ENCODE measurements at regions not wholly inside any gene's neighbourhood (a gene's known extent, or its start where the extent isn't known, plus 50 kb on each side); places are given as distances from the start of the nearest gene placed in this dataset.

DNA sequence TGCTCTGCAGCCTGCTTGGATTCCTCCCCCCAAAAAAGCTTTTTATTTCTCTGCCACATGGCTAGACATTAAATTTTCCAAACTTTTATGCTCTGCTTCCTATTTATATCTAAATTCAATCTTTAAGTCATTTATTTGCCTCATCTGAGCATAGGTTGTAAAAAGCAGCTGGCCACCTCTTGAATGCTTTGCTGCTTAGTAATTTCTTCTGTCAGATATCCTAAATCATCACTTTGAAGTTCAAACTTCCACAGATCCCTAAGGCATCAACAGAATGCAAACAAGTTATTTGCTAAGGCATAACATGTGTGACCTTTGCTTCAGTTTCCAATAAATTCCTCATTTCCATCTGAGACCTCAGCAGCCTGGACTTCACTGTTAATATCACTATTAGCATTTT lies 209.6 kb downstream of the FSCB start:
- peak; percentile 51 for DNase-seq (ENCODE audit: low spot score)

DNA sequence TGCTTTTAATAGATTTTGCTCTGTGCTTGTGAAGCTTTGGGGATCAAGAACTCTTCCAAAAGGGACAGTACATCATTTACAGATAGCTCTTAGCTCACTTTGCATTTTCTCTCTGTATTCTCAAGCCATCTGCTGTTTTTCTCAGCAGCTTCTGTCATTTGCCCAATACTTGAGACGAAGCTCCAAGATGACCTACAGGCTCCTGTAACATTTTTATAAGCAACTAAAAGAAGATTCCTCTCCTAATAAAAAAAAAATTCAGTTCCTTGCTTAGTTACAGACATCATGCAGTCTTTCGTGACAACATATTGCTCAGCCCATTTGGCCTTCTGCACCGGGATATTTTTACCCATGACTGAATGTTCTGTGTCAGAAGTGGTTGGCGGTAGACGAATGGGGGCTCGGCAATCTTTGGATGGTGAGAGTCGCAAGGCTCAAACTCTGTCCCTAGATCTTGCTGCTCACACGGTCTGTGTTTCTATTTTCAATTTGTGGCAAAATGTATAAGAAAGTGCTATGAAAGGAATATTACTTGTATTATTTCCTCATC lies 215.6 kb downstream of the FSCB start:
- DNase-seq (ENCODE audit: low spot score): peak; percentile 84

DNA sequence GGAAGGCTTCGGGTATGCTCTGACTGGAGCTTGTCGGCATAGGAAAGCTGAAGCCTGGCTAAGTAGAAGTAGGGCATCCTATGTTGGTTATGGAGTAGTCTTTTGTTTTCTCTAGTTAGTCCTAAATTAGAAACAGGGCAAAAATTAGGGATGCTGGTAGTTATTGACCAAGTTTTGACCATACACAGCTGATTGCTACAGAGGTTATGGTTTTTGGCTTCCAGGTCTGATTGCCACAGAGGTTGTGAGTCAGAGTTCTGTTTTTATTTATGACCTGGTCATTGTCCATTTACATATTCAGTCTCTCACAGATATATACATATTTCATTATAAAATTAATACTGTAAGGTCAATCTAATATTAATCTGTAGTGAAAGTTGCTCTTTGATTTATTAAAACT lies 219.2 kb downstream of the FSCB start:
- DNase-seq (ENCODE audit: low spot score): no peak

DNA sequence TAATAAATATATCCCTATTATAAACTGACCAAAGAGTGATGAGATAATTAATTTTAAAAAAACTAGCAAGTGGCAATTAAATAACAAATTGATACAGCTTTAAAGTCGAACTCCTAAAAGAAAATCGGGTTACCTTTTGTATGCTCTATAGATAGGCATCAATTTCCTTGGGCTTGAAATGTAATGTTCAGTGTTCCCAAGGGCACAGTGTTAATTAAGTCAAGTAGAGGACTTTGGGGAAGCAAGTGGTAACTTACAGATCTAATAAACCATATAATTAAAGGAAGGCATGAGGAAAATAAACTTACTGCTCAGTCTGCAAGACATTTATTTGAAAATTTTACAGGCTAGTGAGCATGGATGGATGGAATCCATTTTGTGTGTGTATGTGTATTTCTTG lies 220.9 kb downstream of the FSCB start:
- DNase-seq (ENCODE audit: low spot score): no peak

DNA sequence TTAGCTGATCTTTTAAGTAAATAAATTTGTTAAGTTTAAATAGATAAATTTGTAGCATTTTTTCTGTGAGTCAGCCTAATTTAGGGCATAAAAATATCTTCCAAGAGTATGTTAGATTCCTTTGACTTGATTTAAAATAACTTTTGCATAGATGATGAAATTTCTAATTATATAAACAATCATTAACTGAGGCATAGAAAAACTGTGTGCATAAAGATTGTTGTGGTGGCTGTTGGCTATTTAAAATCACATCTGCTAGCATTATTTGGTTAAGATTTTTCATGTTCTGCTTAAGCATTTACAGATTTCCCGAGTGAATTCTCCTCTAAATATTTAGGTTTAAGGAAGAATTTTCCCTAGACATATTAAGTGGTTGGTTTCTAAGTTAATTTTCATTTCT lies 223.2 kb downstream of the FSCB start:
- no peak for DNase-seq (ENCODE audit: low spot score)

DNA sequence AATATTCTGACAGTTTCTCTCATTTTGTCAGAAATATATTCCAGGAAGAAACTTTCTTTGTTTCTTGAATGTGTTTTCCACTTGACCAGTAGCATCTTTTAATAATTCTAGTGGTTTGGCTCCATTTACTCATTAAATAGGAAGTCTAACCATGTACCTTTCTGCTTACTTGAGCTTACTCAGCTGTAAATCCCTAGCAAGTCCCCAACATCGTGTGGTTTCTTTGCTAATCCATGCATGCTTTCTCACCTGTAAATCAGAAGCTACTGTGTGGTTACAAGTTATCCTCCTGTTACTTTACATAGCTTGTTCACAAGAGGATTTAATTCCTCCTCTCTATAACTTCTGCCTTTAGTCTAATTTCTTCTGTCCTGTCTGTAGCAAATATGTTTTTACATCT lies 227.7 kb downstream of the FSCB start:
- DNase-seq (ENCODE audit: low spot score): no peak

DNA sequence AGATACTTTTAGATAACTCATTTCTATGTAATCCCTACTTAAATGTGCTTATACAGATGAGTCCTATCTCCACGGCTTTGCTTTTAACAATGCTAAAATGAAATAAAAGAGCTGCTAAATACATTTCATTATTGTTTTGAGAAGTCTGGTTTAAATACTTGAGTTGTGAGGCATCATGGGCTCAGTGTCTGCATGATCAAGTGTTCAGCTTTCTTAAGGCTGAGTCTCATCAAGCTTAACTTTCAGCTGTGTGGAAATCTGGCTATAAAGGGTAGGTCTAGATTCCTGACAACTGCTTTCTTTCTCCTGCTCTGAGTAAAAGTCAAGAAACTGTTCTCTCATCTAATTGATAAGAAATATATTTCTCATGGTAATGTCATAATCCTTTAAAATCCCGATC lies 235.4 kb downstream of the FSCB start:
- peak; percentile 97 for DNase-seq (ENCODE audit: low spot score)

DNA sequence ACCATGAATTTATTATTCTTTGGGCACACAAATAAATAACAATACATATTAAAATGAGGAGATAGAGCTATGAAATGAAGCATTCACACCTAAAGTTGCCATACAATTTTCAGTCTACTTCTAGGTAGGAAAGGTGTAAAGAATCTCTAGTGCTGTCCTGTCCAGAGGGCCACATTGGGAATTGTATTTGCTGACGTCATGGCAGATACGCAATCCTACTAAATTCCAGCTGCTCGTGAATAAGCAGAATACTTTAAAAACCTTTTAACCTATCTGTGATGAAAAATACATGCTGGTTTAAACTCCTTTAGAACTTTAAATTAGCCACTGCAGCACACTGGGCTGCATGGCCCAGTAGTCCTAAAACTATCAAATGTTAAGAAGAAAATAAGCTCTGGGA lies 236.1 kb downstream of the FSCB start:
- no peak for DNase-seq (ENCODE audit: low spot score)

DNA sequence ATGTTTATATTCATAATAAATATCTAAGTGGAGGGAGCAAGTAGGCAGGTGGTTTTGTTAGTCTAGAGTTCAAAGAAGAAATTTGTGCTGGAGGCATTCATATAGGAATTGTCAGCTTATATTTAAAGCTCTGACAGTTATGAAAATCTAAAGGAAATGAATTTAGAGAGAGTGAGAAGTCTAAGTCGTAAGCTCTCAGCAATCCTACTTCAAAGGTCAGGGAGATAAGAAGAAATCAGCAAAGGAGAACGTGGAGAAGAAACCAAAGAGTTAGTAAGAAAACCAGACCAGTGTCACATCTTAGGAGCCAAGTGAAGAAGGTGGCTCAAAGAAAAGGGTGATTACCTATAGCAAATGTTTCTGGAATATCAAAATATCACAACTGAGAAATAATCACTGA lies 241.8 kb downstream of the FSCB start:
- peak; percentile 82 for DNase-seq (ENCODE audit: low spot score)

DNA sequence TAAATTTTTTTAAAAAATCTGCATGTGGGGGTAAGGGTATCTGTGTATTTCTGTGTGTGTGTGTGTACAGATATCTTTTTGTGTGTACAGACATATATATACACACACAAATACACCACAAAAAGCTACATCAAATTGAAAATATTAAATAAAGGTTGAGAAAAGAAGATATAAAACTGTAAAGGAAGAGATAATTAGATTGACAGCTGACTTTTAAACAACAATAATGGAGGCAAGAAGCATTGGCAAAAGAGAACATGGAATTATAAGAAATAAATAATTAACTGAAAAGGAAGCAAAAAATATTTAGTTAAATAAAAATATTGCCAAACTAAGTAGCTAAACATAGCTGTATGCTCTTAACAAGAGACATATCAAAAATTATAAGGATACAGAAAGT lies 291.4 kb downstream of the FSCB start:
- no peak for DNase-seq (ENCODE audit: low spot score)

DNA sequence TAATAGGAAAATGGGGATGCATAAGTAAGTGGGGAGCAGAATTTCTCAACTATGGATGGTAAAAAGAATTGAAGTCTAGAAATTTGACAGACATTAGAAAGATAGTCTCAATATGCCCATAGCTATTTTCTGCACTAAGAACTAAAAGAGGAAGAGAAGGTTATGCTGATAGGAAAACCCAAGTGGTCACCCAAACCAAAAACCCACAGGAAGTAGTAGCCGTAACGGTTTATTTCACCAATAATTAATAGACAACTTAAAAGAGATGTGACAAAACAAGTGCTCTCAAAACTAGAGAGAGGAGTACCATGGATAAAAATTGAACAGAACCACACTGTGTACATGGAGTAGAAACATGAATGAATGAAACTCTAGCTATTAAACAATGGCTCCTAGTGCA lies 295.4 kb downstream of the FSCB start:
- no peak for DNase-seq (ENCODE audit: low spot score)

DNA sequence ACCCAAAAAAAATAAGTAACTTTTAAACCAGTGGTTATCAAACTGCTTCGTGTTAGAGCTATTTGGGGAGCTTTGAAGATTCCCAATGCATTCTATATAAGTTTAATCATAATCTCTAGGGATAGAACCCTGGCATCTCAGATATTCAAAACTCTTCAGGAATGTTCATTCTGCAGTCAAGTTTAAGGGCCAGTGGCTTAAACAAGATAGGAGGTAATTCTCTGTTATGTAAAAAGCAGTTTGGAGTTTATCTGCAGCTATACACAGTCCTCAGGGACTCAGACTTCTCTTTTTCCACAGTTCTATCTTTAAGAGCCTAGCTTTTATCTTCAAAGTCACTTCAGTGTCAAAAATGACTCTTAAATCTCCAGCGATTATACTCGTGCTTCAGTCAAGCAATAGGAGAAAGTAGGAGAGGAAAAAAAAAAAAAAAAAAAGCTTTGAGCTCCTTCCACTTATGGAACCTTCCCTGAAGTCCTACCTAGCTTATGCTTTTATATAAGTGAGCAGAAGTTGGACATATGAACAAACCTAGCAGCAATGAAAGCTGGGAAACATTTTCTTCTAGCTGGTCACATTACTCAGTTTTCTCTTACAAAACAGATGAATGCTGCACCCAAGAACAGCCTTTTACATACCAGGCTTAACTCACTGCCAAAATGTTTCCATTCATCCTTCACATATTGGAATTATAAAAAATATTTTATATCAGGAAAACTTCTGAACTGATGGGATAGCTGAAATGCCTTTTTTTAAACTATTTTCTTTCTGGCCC lies 302.8 kb downstream of the FSCB start:
- DNase-seq (ENCODE audit: low spot score): peak; percentile 94

DNA sequence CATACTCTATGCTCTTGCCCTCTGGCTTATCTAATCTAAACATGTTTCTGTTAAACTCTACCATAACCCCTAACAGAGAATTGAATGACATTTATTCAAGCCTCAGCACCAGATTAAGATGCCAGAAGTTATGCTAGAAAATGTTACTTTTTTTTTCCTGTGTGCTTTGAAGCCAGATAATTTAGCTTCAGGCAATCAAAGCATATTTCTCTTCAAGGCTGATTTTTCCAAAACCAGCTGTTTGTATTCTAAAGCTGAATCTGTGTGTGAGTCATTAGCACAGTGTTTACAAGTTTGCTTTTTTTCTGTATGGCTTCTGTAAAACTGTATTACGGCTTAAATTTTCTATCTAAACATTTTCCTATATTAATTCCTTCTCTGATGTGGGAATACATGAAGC lies 326.1 kb downstream of the FSCB start:
- peak; percentile 90 for DNase-seq (ENCODE audit: low spot score)

DNA sequence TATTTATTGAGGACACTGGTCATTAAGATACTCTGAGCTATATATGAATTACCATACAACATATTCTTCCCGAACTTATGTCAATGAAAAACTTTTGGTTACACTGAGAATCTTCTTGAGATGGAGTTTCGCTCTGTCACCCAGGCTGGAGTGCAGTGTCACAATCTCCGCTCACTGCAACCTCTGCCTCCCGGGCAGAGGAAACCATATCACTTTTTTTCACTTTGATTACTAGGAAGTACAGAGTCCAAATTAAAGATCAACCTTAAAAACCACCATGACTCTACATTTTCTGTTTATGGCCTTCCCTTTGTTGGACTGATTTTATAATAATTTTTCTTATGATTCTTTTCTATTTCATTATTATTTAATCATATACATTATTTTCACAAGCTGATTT lies 336.5 kb downstream of the FSCB start:
- DNase-seq (ENCODE audit: low spot score): no peak

DNA sequence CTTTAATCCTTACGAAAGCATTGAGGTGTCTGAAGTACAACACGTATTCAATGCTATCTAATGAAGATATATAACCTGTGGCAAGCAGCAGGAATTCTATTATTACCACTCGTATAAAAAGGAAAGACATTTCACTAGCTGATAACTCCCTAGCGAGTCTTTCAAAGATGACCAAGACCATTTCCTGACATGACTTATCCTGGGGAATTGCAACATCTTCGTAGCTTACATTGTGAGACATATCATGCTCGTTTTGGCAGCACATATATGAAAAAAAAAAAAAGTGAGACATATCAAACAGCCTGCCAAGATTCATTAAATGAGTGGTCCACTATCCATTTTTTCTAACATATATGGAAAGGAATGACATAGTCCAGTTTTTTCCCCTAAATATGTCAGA lies 337.0 kb downstream of the FSCB start:
- DNase-seq (ENCODE audit: low spot score): no peak

DNA sequence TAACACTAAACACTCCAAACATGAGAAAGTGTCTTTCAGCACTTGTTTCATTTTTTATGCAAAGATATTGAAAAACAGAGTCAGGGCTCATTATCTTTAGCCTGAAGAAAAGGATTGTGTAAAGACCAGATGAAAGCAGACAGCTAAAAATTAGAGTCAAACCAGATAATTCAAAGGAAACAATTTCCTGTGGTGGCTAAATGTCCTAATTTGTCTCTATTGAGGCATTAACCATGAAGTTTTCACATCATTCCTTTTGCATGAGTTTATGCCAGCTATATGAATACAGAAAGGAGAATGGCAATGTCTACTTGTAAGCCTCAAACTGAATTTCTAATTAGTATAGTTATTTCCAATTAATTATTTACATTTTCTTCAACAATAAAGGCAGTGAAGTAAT lies 338.5 kb downstream of the FSCB start:
- DNase-seq (ENCODE audit: low spot score): no peak

DNA sequence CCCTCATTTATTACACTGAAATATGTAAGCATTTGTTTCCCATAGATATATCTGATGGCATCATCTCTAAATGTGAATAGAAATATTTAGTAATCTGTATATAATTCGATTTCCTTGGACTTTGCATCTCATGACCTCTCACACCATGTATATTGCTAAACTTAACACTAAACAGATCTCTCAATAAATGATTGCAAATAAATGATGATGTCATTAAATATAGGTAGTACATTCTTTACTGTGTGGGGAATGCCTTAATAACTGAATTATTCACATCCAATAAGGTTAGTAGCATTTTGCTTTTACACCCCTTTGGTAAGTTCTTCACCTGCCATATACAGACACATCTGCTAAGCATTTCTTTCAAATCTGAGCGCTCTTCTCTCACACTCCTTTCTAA lies 340.5 kb downstream of the FSCB start:
- no peak for DNase-seq (ENCODE audit: low spot score)

DNA sequence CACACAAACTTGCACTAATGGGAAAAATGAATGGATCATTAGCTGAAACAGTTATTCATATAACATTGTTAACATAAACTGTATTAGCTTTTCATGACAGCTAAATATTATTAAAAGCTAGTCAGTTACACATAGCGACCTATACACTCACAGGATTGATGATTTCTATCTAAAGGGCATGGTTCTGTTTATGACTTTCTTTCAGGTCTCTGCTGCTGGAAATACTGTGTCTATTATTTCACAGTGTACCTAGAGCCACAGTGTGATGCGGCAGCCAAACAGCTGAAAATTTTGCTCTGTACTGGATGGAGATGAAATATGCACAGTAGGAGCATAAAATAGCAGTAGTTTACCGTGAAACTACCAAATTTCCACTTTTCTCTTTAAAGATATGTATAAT lies 341.1 kb downstream of the FSCB start:
- no peak for DNase-seq (ENCODE audit: low spot score)

DNA sequence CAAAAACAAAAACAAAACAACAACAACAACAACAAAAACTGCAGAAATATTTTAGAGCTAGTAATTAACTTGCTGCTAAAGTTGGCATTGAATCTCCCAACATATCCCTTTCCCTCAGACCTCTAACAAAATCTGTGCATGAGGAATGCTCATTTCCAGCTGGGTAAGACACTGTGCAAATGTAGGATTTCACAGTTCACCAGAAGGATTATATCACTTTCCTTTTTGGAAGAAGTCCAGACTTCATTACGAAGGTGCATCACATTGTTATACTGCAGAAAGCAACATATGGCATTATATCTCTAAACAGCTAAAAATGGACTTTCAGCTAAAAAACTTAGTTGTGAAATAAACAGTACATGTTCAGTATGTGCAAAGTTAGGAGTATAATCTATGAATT lies 341.8 kb downstream of the FSCB start:
- no peak for DNase-seq (ENCODE audit: low spot score)

DNA sequence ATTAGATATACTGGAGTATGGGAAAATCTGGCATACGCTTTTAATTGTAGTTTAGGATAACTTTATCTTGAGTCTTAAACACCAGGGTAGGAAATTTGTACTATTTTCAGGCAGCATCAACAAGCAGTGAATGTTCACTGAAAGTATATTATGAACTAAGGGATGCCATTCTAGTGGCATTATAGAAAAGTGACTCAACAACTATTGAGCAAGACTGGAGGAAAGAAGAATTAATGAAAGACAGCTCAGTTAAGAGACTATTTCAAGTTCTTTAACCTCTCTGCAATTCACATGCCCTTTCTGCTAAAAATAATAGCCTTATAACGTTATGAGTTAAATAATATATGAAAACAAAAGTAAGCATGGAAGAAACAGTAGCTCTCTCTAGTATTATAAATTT lies 343.1 kb downstream of the FSCB start:
- DNase-seq (ENCODE audit: low spot score): no peak

DNA sequence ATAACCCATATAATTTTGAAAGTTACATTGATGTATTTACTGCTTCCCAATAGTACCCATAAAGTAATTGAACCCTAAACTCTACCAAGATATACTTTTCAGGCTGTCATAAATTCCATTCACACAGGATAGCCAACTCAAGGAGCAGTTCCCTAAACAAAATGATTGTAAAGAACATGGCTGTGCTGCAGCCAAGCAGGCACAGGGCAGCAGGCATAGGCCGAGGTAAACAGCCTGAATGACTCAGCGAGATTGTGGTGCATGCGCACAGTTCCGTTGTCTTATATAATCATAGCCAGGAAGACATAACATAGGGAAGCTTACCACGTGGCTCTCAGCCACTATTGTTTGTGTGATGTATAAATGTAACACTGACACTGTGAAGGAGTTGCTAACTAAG lies 344.9 kb downstream of the FSCB start:
- no peak for DNase-seq (ENCODE audit: low spot score)

DNA sequence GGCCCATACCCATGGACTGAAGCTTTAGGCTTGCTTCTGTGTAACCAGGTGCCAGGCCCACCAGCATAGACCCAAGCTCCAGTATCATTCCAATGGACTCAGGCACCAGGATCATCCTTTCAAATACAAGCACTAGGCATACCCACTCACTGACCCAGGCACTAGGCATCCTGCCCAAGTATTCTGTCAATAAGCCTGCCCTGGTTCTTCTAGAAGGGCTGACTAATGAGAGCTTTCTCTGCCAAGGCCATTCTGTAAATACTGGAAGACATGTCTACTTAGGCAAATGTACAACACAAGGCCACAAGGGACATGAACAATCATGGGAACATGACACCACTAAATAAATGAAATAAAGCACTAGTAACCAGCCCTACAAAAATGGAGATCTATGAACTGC lies 352.2 kb downstream of the FSCB start:
- DNase-seq (ENCODE audit: low spot score): no peak

DNA sequence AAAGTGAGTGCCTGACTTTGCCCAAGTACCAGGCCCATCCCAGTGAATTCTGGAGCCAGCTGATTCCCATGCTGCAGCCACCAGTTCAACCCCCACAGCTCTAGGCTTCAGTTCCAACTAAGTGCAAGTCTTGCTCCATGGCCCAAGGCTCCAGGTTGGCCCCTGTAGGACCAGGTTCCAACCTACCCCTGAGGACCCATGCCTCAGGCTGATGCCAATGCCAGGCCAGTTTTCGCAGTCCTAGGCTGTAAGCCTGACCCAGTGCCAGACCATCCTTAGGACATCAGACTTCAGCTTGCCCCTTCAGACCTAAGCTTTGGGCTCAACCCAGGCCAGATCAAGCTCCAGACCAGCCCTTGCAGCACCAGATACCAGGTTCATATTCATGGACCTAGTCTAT lies 352.6 kb downstream of the FSCB start:
- no peak for DNase-seq (ENCODE audit: low spot score)

All from umbilical cord (tissue), 1 donor.